Daoy (cell line): ENCODE measurements at regions not wholly inside any gene's neighbourhood (a gene's known extent, or its start where the extent isn't known, plus 50 kb on each side); places are given as distances from the start of the nearest gene placed in this dataset.
A peak's percentile ranks its signal among the peaks of the same experiment; 100 is the strongest.

Source experiments
- DNase-seq: peaks from one replicate; pipeline ENCODE4 v3.0.0-alpha.2; 2015; ENCODE audit warnings: low read depth

DNA sequence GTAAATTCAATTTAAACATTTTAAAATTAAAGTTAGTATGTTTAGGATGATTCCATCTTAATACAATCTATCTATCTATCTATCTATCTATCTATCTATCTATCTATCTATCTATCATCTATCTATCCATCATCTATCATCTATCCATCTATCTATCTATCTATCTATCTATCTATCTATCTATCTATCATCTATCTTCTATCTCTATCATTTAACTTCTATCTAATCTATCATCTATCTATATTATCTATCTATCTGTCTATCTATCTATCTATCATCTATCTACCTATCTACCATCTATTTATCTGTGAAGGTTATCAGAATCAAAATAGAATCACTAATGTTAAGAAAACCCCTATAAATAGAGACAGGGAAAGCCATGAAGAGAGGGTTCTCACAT lies 78.3 kb downstream of the RAMP3 start:
- no peak for DNase-seq

DNA sequence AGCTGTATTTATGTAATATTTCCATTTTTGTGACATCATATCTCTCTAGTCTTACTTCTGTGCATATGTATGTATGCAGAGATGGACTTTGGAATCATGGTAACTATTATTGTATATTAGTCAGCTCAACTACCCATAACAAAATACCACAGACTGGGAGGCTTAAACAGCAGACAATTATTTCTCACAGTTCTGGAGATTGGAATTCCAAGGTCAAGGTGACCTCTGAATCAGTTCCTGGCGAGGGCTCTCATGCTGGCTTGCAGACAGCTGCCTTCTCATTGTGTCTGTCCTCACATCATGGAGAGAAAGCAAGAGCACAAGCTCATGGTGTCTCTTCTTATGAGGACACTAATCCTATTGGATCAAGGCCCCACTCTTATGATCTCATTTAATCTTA lies 79.1 kb downstream of the RAMP3 start:
- DNase-seq, result peak; percentile 49

DNA sequence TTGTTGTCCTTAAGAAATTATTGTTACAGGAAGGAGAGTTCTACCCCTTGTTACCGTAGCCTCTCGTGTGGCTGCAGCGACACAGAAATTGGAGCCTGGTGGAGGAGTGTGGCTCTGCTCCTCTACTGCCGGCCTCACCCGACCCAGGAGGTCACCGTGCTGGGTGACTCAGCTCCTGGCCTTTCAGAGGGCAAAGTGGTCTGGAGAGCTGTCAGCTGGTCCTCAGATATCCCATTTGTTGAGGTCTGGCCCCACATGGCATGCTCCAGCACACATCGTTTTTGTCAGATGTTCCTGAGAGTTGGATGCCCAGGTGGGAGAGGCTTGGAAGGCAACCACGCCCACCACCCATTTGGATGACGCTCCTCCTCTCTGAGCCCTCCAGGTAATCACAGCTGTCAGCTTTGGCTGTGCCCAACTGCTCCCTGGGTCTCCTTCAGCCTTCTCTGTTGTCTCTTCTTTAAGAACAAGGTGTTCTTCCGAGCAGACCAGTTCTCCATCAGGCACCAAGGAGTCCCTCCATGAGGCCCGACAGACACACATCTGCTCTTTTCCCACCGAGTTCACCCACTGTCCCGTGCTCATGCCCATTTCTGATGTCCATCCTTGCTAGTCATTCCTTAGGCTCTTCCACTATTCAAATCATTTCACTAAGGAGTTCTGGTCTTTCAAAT lies 80.3 kb downstream of the RAMP3 start:
- DNase-seq, result no peak

DNA sequence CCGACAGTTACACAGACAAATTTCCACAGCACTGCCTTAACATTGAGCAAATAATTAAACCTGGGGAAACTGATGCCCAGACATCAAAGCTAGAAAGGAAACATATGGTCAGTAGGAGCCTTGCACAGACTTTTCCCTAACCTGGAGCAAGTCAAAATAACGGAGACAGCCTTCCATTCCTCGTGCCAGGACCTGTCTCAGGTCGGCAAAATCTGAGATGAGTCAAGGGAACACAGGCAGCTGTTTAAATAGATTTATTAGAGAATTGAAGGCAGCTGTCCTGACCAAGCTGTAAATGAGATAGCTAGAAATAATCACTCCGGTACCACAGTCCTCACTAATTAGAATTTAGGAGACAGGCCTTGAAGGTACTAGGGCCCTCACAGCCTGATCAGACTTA lies 81.2 kb downstream of the RAMP3 start:
- no peak for DNase-seq

DNA sequence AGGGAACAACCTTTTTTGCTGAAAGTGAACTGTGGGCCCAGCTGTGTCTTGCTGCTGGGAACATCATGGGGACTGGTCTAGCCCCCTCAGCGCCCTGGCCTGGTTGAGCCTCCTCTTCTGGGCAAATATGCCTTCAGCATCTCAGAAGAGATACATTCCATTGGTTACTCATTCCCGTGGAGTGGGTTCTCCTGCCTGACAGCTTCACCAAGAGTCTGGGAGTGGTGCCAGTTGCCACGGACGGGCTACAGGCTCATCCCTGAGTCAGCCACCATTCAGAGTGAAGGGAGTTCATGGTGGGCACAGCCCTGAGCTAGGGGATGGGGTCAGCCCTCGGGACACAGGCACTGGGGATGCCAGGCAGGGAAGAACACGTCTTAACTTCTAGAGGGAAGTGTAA lies 81.9 kb downstream of the RAMP3 start:
- DNase-seq, result peak; percentile 73

DNA sequence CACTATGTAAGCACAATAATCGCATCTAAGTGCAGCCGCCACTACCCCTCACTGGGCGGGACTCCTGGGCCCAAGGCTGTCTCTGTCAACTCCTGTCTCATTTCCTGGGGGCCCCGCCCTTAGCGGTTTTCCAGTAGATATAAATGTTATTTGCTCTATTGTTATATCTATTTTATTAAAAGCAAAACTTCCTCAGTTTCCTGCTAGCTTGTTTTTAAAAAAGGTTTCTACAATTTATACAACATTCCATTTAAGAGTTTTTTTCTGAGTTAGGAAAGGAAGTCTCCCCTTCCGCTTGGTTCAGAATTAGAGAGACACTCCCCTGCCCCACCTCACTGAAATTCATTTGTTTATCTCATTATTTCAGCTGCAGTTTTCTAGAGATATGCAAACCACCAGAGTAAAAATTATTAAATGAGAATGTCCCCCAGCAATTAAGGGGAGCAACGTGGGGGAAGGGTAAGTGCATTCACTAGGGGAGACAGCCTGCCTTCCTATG lies 82.7 kb downstream of the RAMP3 start:
- DNase-seq, result no peak

DNA sequence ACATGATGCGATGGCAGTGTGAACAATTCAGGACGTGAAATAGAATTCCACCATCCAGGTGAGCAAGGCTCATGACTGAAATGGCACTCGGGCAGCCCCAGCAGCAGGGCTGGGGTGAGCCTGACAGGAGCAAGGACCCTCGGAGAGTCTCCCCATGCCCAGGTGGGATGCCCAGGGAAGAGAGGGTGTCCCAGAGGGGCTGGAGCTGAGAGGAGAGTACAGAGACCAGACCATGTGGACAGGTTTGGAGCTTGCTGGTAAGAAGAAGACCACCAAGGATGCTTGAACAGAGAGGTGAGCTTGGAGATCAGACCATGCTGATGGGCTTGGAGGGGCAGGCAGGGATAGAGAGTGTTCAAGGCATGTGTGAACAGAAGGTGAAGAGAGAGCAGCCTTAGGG lies 83.3 kb downstream of the RAMP3 start:
- no peak for DNase-seq

DNA sequence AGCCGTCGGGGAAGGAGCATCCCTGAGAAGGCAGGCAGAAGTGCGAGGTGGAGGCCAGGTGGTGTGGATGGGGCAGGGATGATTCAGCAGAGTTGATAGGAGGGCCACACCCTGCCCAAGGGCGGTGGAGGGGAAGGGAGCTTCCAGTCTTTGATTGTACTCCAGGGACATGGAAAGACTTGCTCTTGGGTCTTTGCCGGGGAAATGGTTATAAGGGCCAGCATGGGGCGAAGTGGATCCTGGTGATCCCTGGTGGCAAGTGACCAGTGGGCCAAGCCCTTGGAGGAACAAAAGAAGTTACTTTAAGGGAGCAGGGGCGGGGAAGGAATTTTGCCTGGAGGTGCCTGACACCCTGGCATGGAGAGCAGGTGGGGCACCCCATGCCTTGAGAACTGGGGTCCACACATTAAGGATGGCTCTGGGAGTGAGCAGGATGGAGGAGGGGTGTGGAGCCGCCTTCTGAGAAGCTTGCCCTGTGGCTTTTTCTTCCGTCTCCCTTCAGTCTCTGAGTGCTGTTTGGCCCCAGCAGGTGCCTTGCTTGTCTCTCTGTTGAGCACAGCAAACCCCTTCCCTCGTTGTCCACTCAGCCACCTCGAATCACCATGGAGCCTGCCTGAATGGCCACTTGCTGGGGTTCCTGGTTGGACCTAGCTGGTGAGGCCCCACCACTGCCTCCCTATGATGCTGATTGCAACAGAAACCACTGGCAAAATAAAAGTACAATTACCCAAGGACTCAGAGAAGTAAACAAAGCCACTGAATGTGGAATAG lies 83.9 kb downstream of the RAMP3 start:
- no peak for DNase-seq

DNA sequence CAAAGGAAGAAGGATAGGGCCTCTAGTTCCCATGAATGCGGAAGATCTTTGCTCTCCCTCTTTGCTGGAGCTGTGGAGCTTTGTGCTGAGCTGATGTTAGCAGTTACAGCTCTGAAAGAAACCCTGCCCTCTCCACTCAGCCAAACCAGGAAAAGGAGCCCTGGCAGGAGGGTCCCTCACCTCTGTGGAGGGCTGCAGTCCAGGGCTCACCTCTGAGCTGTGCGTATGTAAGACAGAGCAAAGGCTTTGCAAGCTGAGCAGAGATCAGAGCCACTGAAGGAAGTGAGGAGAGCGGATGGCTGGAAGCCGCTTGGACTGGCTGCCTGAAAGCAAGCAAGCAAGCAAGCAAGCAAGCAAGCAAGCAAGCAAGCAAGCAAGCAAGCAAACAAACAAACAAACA lies 84.7 kb downstream of the RAMP3 start:
- DNase-seq, result no peak

DNA sequence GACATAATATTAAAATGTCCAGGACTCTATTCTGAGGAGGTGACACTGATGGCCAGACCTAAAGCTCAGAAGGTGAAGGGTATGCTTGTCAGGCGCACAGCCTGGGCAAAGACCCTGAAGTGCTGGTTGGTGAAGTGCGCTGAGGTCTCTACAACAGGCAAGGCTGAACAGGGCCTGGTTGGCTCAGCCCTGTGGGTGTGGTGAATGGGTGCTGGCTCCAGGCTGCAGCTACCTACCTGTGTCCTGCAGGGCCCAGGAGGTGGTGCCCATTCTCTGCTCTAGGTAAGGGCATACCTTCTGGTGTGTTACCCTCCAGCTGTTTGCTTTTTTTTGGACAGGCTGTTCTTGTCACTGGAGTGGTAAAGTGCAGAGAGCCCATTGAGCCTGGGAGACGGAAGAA lies 85.1 kb downstream of the RAMP3 start:
- DNase-seq, result no peak

DNA sequence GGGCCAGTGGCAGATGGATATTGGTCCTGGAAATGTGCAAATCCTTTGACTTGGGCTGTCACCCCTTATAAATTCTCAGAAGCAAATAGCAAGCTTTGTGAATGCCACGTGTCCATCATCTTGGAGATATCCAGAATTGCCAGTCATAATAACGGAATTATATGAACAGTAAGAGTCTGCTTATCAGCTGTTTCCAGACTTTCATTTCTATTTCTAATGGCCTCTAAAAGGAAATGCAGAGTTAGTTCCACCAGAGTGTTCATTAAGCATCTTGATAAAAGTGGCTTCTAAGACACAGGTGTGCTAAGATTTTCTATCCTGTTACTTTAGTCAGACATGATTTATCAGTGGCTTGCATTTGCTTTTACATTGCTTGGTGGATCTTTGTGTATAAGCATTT lies 87.4 kb downstream of the RAMP3 start:
- no peak for DNase-seq

DNA sequence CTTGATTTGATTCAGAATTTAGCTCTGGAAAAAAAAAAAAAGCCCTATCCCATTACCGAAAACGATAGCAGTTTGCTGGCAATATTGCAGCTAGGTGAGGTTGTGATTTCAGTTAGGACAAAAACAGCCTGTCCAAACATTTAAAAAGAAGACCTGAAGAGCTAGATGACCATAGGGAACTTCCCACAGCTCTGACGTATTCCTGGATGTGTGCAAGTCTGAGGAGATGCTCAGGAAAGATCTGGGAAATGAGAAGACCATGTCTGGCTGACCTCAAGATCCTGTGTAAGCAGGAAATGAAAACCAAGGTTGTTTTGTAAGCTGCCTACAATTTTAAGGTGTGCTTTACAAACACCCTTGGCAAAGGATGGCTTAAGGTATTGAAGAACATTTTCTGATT lies 88.7 kb downstream of the RAMP3 start:
- DNase-seq, result no peak

DNA sequence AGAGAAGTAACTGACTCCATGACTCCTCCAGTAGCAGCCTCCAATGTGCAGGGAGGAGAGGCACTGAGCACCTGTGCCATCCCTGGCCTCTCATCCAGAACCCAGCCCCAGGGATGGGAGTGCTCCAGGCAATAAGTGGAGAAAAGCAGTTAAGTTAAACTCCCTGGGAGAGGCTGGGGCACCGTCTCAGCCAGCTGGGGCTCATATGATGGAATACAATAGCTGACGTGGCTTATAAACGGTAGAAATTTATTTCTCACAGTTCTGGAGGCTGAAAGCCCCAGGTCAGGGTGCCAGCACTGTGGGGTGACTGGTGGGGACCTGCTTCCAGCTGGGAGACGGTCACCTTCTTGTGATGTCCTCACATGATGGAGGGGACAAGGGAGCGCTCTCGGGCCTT lies 94.7 kb downstream of the RAMP3 start:
- no peak for DNase-seq

DNA sequence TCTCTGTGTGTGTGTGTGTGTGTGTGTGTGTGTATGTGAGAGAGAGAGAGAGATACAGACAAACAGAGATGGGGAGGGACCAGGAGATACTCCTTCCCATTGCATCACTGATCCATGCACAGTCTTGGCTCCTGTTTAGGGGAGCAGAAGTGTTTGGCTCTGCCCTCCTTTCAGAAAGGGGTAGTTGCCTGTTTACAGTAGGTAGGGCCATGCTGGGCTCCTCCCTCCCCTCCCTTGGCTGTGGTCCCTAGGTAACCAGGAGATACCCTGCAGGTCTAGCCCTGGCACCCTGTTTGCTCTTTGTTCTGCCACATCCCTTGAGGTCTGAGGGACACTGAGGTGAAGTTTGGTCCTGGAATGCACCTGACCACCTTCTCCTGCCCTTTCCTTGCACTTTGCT lies 95.3 kb downstream of the RAMP3 start:
- DNase-seq, result no peak

DNA sequence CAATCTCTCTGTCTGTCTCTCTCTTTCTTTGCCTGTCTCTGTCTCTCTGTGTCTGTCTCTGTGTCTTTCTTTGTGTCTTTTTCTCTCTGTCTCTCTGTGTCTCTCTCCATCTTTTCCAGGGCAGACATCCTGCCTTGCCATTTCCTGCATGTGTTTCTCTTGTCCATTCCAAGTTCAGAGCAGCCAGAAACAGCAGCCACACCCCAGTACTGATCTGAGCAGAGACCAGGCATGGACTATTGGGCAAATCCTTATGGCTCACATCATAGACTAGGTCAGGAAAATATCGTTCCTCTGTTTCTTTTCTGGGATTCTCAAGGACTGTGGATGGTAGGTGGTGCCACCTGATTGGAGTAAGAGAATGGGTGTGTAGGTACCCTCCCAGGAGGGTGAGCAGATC lies 95.8 kb downstream of the RAMP3 start:
- DNase-seq, result no peak

DNA sequence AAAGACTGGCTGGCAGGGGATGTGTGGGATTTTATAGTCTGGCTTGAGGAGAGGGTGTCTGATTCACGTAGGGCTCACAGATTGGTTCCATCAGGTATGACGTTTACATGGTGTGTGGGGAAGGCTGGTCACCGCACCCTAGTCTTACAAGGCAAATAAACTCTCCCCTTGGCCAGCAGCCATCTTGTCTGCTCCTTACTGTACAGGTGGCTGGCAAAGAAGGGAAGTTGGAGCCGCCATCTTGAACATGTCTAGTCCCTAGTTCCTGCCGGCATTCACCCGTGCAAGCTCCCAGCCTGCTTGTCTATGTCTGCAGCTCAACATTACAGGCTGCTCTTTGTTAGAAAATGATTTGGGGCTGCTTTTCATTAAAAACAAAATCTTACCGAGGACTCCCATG lies 97.6 kb downstream of the RAMP3 start:
- no peak for DNase-seq

DNA sequence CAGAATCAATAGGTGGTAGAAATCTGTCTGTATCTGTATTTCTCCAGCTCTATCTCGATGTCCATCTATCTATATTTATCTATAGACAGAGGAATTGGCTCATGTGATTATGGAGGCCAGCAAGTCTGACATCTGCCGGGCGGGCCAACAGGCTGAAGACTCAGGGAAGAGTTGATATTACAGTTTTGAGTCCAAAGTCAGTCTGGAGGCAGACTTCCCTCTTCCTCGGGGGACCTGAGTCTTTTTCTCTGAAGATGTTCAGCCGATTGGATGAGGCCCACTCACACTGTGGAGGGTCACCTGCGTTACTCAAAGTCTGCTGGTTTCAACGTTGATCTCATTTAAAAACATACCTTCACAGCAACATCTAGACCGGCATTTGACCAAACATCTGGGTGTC lies 98.7 kb downstream of the RAMP3 start:
- no peak for DNase-seq

DNA sequence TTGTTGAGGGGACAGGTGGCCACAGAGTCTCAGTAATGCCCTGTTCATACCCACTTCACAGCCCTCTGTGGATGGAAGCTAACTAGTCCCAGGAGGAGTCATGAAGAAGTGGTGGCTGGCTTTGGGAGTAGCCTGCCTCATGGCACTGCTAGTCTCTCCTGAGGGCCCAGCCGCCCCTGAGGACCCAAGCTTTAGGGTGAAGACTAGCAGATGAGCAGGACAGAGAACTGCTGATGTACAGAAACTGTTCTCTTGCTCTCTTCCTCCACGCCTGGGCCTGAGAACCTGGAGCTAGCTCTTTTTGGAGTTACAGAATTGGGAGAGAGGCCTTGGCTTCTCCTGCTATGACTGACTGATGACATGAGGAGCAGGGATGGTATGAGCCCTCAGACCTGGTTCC lies 99.2 kb downstream of the RAMP3 start:
- no peak for DNase-seq

DNA sequence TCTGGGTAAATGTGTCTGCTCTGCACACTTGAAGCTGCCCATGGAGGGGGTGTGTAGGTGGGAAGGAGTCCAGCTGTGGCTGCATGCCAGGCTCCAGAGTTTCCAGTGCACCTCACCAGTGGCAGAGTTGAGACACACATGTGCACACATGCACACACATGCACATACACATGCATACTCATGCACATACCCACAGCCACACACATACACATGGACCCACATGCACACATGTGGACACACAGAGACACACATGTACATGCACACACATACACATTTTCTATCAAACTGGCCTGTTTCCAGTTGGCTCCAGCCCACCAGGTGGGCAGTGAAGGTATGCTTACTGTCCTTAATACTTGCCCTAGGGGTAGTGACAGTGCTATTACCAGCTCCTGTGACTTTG lies 99.7 kb downstream of the RAMP3 start:
- DNase-seq, result no peak

DNA sequence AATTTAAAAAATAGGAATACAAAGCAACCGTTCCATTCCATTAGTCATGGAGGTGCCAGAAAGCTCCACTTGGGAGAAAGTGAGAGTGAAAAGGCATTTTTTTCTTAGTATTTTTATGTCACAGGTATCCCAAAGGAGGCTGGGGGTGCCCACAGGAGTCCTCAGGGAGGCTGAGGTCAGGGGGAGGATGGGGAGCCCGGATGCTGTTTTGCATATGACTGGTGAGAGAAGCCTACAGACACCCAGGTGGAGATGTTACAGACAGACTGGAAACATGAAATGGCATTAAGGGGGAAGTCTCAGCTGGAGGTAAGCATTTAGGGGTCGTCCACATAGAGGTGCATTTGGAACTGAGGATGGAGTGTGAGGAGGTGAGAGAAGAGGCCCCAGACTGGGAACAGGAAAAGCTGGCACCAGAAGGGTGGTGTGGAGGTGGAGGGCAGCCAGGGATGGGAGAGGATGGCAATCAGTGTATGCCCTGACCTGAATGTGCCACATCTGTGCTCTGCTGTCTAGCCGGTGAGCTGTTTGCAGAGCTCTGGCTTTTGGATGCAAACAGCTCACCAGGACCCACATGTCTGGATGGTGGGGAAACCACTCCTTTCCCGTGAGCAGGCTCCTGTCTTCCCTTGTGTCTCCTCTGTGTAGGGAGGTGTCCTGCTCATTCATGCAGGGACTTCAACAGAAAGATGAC lies 101.1 kb downstream of the RAMP3 start:
- DNase-seq, result no peak

DNA sequence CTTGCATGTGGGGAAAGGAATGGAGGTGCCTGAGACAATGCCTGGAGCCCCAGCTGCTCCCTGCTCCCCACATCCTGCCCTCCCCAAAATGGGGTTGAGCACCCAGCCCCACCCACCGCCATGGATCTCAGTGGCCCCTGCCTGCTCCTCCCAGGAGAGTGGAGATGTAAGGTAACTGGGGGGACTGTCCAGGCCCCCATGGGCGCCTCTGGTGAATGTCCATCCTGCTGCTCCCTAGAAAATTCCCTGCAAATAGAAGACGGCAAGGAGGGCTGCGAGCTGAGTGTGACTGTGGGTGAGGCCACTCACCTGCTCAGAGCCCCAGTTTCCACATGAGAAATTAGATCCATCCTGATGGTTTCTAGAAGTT lies 101.6 kb downstream of the RAMP3 start:
- DNase-seq, result no peak

DNA sequence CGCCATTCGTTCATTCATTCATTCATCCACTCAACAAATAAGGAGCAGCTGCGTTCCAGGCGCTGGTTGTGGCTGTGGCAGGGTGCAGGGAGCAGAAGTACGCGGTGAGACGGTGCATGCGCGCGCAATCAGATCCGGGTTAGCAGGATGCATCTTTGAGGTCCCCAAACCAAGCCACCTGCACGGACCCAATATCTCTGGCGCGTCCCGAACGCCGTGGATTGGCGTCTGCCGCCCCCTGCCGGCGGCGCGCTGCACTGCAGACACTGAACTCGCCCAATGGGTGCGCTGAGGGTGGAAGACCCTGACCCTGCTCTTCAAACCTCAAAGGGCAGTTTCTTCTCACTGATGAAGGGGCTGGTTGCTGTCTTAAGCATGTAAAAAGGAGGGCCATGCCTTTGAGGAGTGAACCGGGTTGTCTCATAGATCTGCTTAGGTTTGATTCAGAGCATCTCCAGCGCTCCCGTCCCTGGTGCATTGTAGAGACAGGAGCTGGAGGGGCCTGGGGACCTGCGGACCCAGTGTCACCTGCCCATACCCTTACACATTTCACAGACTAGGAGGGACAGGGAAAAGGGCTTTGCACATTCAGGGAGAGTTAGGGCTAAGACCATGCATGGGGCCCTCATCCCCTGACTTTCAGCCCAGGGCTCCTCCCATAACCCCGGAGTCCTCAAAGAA lies 102.5 kb downstream of the RAMP3 start:
- peak; percentile 70 for DNase-seq

DNA sequence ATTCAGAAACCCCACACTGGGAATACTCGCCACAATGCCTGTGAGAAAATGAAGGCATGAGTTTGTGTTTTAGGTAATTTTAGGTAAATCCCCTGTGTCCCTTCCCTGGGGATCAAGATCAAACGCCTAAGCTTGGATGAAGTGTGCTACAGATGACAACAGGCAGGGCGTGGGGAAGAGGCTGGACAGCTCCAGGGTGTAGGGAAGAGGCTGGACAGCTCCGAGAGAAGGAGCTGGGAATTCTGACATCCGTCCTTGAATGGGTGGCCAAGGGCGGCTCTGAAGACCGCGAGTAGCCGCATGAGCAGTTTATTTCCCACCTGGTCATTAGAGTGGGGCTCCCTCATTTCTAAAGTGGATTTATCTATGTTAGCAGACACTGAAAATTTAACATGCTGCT lies 109.7 kb downstream of the RAMP3 start:
- DNase-seq, result no peak
